ENCODE measurements at regions not wholly inside any gene's neighbourhood (a gene's known extent, or its start where the extent isn't known, plus 50 kb on each side); places are given as distances from the start of the nearest gene placed in this dataset.
"Not testable (repeated sequence)": the region's sequence is repeated elsewhere in the genome, so short reads cannot be mapped to it uniquely, and the experiment has no call there.

DNA sequence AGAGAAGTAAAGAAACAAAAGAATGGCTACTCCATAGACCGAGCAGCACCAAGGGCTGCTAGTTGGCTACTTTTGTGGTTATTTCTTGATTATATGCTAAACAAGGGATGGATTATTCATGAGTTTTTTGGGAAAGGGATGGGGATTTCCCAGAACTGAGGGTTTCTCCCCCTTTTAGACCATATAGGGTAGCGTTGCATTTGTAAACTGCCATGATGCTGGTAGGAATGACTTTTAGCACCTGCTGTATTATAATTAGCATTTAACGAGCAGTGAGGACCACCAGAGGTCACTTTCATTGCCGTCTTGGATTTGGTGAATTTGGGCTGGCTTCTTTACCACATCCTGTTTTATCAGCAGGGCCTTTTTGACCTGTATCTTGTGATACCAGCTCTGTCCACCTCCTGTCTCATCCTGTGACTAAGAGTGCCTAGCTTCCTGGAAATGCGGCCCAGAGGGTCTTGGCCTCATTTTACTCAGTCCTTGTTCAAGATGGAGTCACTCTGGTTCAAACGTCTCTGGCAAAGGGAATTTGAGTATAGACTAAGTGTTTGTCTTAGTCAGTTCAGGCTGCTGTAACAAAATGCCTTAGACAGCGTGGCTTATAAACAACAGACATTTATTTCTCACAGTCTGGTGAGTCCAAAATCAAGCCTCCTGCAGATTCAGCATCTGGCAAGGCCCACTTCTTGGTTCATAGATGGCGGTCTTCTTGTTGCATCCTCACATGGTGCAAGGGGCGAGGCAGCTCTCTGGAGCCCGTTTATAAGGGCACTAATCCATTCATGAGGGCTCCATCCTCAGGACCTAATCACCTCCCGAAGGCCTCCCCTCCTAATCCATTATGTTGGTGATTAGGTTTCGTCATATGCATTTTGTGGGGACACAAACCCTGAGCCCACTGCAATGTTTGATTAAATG lies 348.3 kb upstream of the SFSWAP start:
- CTCF ChIA-PET, result interaction anchor here (0.6 to 0.7 kb wide), 2 partner anchors 92 to 247 kb away, joined by 3 read pairs; no protein-coding TSS in a partner anchor
- intact Hi-C loops (cut with DNase I, micrococcal nuclease), result no loop called here

GRCh38 chr12:131363393-131363792 lies 347.5 kb upstream of the SFSWAP start:
- ChIA-PET POLR2A (no interaction called here), CTCF (no interaction called here)
- Mint-ChIP-seq H3K4me1 (no peaks in the 10 kb centered on the region), H3K27ac (no peak overlapping the region), H3K9me3 (ENCODE audit: low read depth) (no peaks in the 10 kb centered on the region), H3K4me3 (no peak overlapping the region), H3K27me3 (peaks cover 2% of the 10 kb centered on the region), H3K36me3 (ENCODE audit: low read depth) (no peaks in the 10 kb centered on the region)
- DNase-seq (no peak), ATAC-seq (no peak)
- intact Hi-C loops (cut with DNase I, micrococcal nuclease), result no loop called here

More for the DNA sequence above, 348.3 kb upstream of the SFSWAP start:
- Mint-ChIP-seq H3K9me3 (ENCODE audit: low read depth) (no peaks in the 10 kb centered on the region), H3K27me3 (peaks cover 2% of the 10 kb centered on the region), H3K36me3 (ENCODE audit: low read depth) (no peaks in the 10 kb centered on the region), H3K4me3 (no peak overlapping the region), H3K4me1 (no peaks in the 10 kb centered on the region), H3K27ac (no peak overlapping the region)
- DNase-seq, result no peak
- ATAC-seq, result no peak
- POLR2A ChIA-PET, result no interaction called here

DNA sequence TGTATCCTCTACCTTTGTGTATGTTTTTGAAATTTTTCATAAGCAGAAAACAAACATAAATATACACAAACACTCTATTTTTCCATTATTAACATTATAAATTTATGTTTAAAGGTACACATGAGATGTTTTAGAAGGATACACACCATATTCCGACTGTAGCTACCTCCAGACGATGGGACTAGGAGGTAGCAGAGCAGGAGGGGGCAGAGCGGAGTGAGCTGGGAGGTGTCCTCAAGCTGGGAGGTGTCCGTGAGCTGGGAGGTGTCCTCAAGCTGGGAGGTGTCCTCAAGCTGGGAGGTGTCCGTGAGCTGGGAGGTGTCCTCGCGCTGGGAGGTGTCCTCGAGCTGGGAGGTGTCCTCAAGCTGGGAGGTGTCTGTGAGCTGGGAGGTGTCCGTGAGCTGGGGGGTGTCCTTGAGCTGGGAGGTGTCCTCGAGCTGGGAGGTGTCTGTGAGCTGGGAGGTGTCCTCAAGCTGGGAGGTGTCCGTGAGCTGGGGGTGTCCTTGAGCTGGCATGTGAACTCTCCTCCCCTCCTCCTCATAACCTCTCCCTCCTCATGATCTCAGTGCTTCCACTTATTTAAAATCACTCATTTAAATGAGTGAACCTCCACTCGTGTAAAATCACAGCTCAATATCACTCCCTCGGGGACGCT lies 346.9 kb upstream of the SFSWAP start:
- intact Hi-C loops (cut with DNase I, micrococcal nuclease), result no loop called here
- ChIA-PET POLR2A (no interaction called here), CTCF (interaction anchor here (0.6 kb wide), 1 partner anchor 462 kb away, joined by 3 read pairs; no protein-coding TSS in a partner anchor)
- H3K4me1 Mint-ChIP-seq, result no peaks in the 10 kb centered on the region
- no peaks in the 10 kb centered on the region for H3K9me3 Mint-ChIP-seq (ENCODE audit: low read depth)
- ATAC-seq (no peak), DNase-seq (no peak)
- no peak overlapping the region for H3K4me3 Mint-ChIP-seq
- no peaks in the 10 kb centered on the region for H3K36me3 Mint-ChIP-seq (ENCODE audit: low read depth)
- peaks cover 2% of the 10 kb centered on the region for H3K27me3 Mint-ChIP-seq
- H3K27ac Mint-ChIP-seq, result no peak overlapping the region

GRCh38 chr12:131364903-131365820 lies 345.7 kb upstream of the SFSWAP start:
- ChIA-PET POLR2A (no interaction called here), CTCF (interaction anchor here (0.6 kb wide), 1 partner anchor 461 kb away, joined by 3 read pairs; no protein-coding TSS in a partner anchor)
- Mint-ChIP-seq H3K27me3 (peaks cover 2% of the 10 kb centered on the region), H3K4me3 (no peak overlapping the region), H3K4me1 (no peaks in the 10 kb centered on the region), H3K27ac (no peak overlapping the region), H3K36me3 (ENCODE audit: low read depth) (no peaks in the 10 kb centered on the region), H3K9me3 (ENCODE audit: low read depth) (no peaks in the 10 kb centered on the region)
- ATAC-seq (no peak), DNase-seq (no peak)
- intact Hi-C loops (cut with DNase I, micrococcal nuclease), result no loop called here

DNA sequence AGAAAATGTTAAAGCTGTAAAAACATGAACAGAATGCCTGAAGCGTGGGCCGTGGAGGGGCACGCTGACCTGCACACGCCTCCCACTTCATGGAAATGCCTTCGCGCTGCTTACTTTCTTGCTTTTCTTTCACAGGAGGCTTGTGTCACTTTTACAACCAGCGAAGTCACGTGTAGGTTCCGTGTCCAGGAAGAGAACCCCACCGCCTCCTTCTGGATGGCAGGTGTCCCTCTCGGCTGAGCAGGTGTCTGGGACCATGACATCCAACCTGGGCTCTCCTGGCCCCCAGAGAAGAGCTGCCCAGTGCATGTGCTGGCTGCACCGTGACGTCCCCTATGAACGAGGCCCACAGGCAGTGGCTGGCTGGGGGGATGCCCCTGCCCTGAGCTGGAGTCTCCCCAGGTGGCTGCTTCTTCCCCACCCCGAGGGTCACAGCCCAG lies 345.0 kb upstream of the SFSWAP start:
- no peaks in the 10 kb centered on the region for H3K36me3 Mint-ChIP-seq (ENCODE audit: low read depth)
- H3K9me3 Mint-ChIP-seq (ENCODE audit: low read depth), result no peaks in the 10 kb centered on the region
- H3K27ac Mint-ChIP-seq, result no peak overlapping the region
- ChIA-PET POLR2A (no interaction called here), CTCF (no interaction called here)
- no peak for DNase-seq
- H3K4me1 Mint-ChIP-seq, result no peaks in the 10 kb centered on the region
- no peak overlapping the region for H3K4me3 Mint-ChIP-seq
- no peak for ATAC-seq
- H3K27me3 Mint-ChIP-seq, result peaks cover 2% of the 10 kb centered on the region
- intact Hi-C loops (cut with DNase I, micrococcal nuclease), result no loop called here

GRCh38 chr12:131366261-131366871 lies 344.5 kb upstream of the SFSWAP start:
- no peak overlapping the region for H3K27ac Mint-ChIP-seq
- no peaks in the 10 kb centered on the region for H3K9me3 Mint-ChIP-seq (ENCODE audit: low read depth)
- H3K27me3 Mint-ChIP-seq, result peaks cover 2% of the 10 kb centered on the region
- intact Hi-C loops (cut with DNase I, micrococcal nuclease), result no loop called here
- CTCF ChIA-PET, result no interaction called here
- DNase-seq (no peak), ATAC-seq (no peak)
- H3K36me3 Mint-ChIP-seq (ENCODE audit: low read depth), result no peaks in the 10 kb centered on the region
- no peak overlapping the region for H3K4me3 Mint-ChIP-seq
- POLR2A ChIA-PET, result no interaction called here
- H3K4me1 Mint-ChIP-seq, result no peaks in the 10 kb centered on the region

DNA sequence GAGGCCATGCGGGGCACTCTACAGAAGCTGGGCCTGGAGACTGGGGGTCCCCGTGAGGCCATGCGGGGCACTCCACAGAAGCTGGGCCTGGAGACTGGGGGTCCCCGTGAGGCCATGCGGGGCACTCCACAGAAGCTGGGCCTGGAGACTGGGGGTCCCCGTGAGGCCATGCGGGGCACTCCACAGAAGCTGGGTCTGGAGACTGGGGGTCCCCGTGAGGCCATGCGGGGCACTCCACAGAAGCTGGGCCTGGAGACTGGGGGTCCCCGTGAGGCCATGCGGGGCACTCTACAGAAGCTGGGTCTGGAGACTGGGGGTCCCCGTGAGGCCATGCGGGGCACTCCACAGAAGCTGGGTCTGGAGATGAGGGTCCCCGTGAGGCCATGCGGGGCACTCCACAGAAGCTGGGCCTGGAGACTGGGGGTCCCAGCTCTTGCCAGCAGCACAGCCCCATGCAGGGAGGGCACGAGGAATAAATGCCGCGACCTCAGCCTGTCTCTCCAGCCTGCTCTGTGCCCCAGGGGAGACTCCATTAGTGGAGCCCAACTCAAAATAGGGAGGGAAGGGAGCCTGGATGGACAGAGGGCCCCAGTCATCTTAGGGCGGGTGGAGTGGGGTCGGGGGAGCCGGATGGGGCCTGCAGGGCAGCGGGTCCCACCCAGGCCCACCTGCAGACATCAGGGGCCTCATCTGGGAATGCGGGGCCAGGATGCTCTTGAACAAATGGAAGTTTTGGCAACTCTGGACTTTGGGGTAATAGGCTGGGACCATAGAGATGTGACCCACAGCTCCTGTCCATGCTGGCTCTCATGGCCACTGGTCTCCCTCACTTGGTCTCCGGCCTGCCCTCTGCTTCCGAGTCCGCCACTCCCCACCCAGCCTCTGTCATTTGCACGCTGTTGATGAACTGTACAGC lies 343.6 kb upstream of the SFSWAP start:
- H3K36me3 Mint-ChIP-seq (ENCODE audit: low read depth); ATAC-seq; DNase-seq; POLR2A ChIA-PET; H3K27me3 Mint-ChIP-seq; H3K4me3 Mint-ChIP-seq; H3K4me1 Mint-ChIP-seq; H3K27ac Mint-ChIP-seq; CTCF ChIA-PET; intact Hi-C loops (cut with DNase I, micrococcal nuclease); H3K9me3 Mint-ChIP-seq (ENCODE audit: low read depth): not testable (repeated sequence)

DNA sequence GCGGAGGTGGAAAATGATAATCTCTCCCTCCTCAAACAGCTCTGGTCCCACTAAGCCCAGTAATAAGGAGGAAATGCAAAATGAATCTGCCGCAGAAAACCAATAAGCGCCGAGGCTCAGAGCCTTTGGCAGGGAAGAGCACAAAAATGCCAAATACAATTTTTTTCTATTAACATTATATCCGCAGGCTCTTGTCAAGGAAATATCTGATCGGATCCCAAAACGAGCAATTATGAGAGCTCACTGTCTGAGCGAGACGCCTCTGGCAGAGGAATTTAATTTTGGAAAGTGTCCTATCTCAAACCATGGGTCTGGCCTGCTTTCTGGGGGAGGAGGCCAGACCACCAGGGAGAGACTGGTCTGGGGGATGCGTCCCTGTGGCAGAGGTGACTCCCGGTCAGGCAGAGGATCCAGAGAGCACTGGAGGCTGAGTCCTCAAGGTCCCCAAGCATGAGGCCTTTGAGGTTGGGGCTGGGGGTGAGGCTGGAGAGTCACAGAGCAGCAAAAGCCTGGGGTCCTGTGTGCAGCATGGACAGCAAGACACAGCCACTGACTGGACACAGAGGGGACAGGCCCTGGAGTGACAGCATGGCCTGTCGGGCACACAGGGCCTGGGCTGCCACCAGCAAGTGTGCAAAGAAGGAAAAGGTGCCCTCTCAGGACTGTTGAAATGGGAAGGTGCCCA lies 342.8 kb upstream of the SFSWAP start:
- no peaks in the 10 kb centered on the region for H3K4me1 Mint-ChIP-seq
- H3K36me3 Mint-ChIP-seq (ENCODE audit: low read depth), result no peaks in the 10 kb centered on the region
- no peak for DNase-seq
- no peak overlapping the region for H3K27ac Mint-ChIP-seq
- CTCF ChIA-PET, result interaction anchor here (0.6 kb wide), 1 partner anchor 8 kb away, joined by 3 read pairs; no protein-coding TSS in a partner anchor
- peaks cover 2% of the 10 kb centered on the region for H3K27me3 Mint-ChIP-seq
- intact Hi-C loops (cut with DNase I, micrococcal nuclease), result no loop called here
- POLR2A ChIA-PET, result no interaction called here
- no peak for ATAC-seq
- no peak overlapping the region for H3K4me3 Mint-ChIP-seq
- H3K9me3 Mint-ChIP-seq (ENCODE audit: low read depth), result no peaks in the 10 kb centered on the region

DNA sequence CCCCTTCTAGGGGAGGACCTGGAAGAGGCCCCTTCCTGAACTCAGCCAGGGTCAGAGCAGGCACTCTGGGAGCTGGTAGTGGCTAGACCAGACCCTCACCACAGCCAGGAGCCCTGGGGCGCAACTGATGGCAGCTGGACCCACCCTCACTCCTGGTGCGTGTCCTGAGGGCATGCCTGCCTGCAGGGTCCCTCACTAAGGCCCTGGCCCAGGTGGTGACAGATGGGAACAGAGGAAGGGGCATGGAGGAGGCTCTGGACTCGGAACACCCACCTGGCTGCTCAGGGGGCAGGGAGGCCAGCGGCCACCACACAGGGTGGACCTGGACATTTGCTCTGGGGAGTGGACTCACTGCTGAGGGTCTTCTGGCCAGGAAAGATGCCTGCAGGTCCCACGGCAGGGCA lies 342.2 kb upstream of the SFSWAP start:
- Mint-ChIP-seq H3K27ac (no peak overlapping the region), H3K4me3 (no peak overlapping the region), H3K27me3 (peaks cover 2% of the 10 kb centered on the region), H3K4me1 (no peaks in the 10 kb centered on the region), H3K9me3 (ENCODE audit: low read depth) (no peaks in the 10 kb centered on the region), H3K36me3 (ENCODE audit: low read depth) (no peaks in the 10 kb centered on the region)
- ChIA-PET POLR2A (no interaction called here), CTCF (interaction anchor here (0.6 kb wide), 1 partner anchor 9 kb away, joined by 3 read pairs; no protein-coding TSS in a partner anchor)
- intact Hi-C loops (cut with DNase I, micrococcal nuclease), result no loop called here
- ATAC-seq, result no peak
- DNase-seq, result no peak
